NCI-H1436 (cell line): ENCODE measurements at regions not wholly inside any gene's neighbourhood (a gene's known extent, or its start where the extent isn't known, plus 50 kb on each side); places are given as distances from the start of the nearest gene placed in this dataset.

Experiments used
- DNase-seq: peaks from one replicate; lab custom pipeline; 2025; lab: John Stamatoyannopoulos, UW

DNA sequence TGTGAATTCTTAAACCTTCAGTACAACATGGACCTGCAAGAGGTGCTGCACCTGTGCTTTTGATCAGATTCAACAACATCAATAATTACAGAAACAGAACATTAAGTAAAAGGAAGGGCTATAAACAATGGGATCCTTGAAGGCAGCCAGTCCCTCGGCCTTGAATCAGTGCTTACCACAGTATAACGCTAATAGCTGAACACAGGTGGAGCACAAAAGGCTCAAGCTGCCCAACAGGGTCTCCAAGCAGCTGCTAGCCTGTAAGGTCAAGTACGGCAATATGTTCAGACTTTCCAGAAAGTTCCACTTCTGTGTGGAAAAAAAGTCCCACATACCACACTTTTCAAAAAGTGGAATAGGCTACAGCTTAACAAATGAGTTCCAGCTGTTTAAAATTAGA, 61.9 kb upstream of the ITGA1 start:
- DNase-seq: peak; percentile 30

DNA sequence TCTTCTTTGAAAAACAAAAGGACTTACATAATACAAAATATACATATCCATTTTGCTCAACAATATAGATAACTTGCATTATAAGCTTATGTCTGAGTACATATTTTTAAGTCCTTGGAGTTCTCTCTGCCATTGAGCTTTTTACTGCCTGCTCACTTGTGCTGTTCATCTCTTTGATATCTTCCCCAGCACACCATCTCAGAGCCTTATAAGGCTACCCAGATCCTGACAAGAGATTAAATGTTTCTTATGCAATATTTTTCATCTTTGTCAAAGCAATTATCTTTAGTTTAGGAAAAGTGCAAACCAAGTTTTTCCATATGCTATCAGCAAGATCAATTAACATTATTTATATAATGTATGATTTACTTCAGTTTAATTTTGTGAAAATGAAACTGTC, 60.7 kb upstream of the ITGA1 start:
- no peak for DNase-seq

DNA sequence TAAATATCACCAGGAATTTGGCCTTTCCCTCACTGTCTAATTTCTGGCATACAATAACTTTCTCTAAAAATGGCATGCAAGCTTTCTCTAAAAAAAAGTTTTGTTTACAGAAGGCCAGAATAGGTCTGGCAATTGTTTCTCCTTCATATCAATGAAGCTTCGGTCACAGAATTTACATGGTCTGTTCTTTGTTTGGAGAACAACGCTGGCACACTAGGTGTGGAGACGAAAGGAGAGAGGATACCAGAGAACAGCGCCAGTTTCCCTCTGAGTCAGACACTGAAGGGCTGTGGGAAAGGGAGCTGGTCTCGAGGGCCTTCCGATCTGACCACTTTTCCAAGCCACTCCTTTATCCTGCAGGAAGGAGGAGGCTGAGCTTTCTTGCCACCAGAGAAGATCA, 60.1 kb upstream of the ITGA1 start:
- no peak for DNase-seq

DNA sequence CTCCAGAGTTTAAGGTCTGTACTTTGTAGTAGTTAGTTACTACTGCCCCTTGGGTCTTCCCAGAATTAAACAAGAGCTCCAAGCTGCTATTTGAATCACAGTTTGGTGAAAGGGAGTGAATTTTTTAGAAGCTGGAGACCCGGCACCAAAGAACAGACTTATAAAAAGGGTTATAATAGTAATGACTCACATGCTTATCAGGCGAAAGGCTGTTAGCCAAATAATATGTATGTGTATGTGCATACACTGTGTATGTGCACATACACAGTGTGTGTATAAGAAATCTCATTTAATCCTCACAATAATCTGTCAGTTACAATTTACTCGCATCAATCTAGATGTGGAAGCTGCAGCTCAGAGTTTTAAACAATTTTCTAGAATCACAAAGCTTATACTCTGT, 59.5 kb upstream of the ITGA1 start:
- DNase-seq: no peak

DNA sequence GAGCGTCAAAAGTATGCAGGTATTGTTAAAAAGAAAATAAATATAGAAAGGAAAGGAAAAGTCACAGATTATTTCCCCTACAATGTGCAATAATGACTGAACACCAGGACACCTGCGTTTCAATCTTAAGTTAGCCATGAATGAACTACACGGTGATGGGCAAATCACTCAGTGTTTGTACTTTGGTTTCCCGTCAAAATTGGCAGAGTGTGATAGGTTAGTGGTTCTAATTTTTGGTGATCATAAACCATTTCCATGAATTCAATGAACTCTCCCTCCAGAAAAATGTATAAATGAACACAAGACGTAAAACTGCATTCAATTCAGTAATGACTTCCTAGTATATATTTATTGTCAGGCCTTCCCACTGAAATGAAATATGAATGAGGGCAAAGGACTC, 59.0 kb upstream of the ITGA1 start:
- DNase-seq: no peak

DNA sequence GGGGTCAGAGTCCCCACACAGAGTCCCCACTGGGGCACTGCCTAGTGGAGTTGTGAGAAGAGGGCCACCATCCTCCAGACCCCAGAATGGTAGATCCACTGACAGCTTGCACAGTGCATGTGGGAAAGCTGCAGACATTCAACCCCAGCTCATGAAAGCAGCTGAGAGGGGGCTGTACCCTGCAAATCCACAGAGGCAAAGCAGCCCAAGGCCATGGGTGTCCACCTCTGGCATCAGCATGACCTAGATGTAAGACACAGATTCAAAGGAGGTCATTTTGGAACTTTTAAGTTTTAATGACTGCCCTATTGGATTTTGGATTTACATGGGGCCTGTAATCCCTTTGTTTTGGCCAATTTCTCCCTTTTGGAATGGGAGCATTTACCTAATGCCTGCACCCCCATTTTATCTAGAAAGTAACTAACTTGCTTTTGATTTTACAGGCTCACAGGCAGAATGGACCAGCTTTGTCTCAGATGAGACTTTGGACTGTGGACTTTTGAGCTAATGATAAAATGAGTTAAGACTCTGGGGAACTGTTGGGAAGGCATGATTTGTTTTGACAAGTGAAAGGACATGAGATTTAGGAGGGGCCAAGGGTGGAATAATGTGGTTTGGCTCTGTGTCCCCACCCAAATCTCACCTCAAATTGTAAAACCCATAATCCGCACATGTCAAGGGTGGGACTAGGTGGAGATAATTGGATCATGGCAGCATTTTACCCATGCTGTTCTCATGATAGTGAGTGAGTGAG, 56.3 kb upstream of the ITGA1 start:
- DNase-seq: no peak

DNA sequence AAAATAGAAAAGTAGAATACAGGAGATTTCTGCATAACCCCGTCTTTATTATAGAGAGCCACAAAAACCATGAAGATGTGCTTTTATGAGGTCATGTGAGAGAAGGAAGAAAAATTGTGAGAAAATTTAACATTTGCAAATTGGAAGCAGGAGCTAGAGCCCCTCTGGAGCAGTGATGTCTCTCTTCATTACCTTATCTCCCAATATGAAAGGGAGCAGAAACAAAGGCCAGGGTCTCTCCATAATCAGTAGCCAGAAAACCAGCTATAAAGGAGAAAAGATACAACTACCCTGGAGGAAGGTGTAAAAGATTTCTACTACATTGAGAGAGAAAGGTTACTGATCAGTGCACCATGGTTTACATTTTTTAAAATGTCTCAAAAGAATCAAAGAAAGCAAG, 53.2 kb upstream of the ITGA1 start:
- no peak for DNase-seq

DNA sequence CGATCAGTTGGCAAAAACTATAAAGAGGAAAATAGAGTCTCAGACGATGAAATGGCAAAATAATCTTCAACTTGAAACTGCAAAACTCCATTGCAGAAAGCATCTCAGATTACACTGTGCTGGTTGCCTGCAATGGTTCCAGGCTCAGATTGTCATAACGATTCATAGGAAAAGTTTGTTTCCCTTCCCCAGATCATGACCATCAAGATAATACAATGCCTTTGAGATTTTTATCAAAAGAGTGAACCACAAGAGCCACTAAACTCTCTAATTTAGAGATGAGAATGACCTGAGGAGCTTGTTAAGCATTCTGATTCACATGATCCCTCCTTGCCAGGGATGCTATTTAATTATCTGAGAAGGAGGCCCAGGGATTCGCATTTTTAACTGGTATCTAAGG, 52.6 kb upstream of the ITGA1 start:
- no peak for DNase-seq
